Adrenal gland (tissue), 5 donors: ENCODE measurements at regions not wholly inside any gene's neighbourhood (a gene's known extent, or its start where the extent isn't known, plus 50 kb on each side); places are given as distances from the start of the nearest gene placed in this dataset.

ENCODE experiments used
- POLR2A ChIP-seq, 2 donors: fragments of 450-650 bp; IDR thresholded peaks; one replicate each; pipeline ENCODE4 v1.6.1; 2017; ENCODE audit warnings: antibody characterized with exemption in 2 of 2, mild to moderate bottlenecking in 2 of 2, moderate library complexity in 1 of 2
- TF ChIP-seq, protein P1 (sequence below), 6 experiments: fragments of 450-650 bp in 4 of 6; fragments of 200-600 bp in 2 of 6; sonication (generic) in 1 of 6; IDR thresholded peaks; 1 replicate in 5 of 6; 2 replicates in 1 of 6; pipeline versions ENCODE4 v1.5.1 to v1.8.0; 2016 to 2021; ENCODE audit warnings: antibody characterized with exemption in 6 of 6, mild to moderate bottlenecking in 2 of 6, moderate library complexity in 1 of 6
- donor health status: DM: no; HTN: no; CAD: no.

DNA sequence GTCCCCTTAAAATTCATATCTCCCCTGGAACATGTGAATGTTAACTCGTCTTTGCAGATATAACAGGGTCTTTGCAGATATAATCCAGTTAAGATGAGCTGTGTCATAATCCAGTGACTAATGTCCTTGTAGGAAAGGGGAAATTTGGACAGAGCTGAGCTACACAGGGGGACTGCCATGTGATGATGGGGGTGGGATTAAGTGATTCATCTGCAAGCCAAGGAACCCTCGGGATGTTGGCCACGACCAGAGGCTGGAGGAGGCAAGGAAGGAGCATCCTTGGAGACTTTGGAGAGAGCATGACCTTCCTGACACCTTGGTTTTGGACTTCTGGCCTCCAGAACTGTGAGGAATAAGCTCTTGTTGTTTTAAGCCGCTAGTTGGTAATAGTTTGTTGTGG is 153.9 kb upstream of the PCBD1 start:
- TF ChIP-seq, protein P1, sequence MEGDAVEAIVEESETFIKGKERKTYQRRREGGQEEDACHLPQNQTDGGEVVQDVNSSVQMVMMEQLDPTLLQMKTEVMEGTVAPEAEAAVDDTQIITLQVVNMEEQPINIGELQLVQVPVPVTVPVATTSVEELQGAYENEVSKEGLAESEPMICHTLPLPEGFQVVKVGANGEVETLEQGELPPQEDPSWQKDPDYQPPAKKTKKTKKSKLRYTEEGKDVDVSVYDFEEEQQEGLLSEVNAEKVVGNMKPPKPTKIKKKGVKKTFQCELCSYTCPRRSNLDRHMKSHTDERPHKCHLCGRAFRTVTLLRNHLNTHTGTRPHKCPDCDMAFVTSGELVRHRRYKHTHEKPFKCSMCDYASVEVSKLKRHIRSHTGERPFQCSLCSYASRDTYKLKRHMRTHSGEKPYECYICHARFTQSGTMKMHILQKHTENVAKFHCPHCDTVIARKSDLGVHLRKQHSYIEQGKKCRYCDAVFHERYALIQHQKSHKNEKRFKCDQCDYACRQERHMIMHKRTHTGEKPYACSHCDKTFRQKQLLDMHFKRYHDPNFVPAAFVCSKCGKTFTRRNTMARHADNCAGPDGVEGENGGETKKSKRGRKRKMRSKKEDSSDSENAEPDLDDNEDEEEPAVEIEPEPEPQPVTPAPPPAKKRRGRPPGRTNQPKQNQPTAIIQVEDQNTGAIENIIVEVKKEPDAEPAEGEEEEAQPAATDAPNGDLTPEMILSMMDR (IDR thresholded peaks at IDR 0.05), result no peak
- no peak for TF ChIP-seq POLR2A (IDR thresholded peaks at IDR 0.05)
